Mammary epithelial cell (primary cell): ENCODE measurements at regions not wholly inside any gene's neighbourhood (a gene's known extent, or its start where the extent isn't known, plus 50 kb on each side); places are given as distances from the start of the nearest gene placed in this dataset.
"Not testable (repeated sequence)": the region's sequence is repeated elsewhere in the genome, so short reads cannot be mapped to it uniquely, and the experiment has no call there.

Experiments used
- EZH2 ChIP-seq: IDR thresholded peaks from 2 replicates; pipeline ENCODE4 v1.6.1; 2012; ENCODE audit warnings: low read length, inconsistent platforms, borderline replicate concordance
- TF ChIP-seq, protein P1 (sequence below), 2 donors: IDR thresholded peaks in 1 of 2; conservative IDR thresholded peaks in 1 of 2; 2 replicates each; pipeline ENCODE4 v1.5.1; 2011 to 2012; ENCODE audit warnings: inconsistent platforms in 2 of 2, low read length in 2 of 2, mild to moderate bottlenecking in 2 of 2, control low read depth in 1 of 2, low read depth in 1 of 2; ENCODE audit not compliant: insufficient read depth in 1 of 2; ENCODE audit errors: extremely low read depth in 1 of 2

DNA sequence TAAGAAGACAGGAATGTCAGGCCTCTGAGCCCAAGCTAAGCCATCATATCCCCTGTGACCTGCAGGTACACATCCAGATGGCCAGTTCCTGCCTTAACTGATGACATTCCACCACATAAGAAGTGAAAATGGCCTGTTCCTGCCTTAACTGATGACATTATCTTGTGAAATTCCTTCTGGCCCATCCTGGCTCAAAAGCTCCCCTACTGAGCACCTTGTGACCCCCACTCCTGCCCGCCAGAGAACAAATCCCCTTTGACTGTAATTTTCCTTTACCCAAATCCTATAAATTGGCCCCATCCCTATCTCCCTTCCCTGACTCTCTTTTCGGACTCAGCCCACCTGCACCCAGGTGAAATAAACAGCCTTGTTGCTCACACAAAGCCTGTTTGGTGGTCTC is 537.2 kb upstream of the CRIM1 start:
- TF ChIP-seq, protein P1, sequence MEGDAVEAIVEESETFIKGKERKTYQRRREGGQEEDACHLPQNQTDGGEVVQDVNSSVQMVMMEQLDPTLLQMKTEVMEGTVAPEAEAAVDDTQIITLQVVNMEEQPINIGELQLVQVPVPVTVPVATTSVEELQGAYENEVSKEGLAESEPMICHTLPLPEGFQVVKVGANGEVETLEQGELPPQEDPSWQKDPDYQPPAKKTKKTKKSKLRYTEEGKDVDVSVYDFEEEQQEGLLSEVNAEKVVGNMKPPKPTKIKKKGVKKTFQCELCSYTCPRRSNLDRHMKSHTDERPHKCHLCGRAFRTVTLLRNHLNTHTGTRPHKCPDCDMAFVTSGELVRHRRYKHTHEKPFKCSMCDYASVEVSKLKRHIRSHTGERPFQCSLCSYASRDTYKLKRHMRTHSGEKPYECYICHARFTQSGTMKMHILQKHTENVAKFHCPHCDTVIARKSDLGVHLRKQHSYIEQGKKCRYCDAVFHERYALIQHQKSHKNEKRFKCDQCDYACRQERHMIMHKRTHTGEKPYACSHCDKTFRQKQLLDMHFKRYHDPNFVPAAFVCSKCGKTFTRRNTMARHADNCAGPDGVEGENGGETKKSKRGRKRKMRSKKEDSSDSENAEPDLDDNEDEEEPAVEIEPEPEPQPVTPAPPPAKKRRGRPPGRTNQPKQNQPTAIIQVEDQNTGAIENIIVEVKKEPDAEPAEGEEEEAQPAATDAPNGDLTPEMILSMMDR (conservative IDR thresholded peaks at IDR 0.05 in 1 of 2, IDR thresholded peaks at IDR 0.05 in 1 of 2; ENCODE audit: extremely low read depth in 1 of 2, insufficient read depth in 1 of 2, low read depth in 1 of 2, low read length in 2 of 2) = not testable (repeated sequence)
- not testable (repeated sequence) for TF ChIP-seq EZH2
